Stimulated activated CD8-positive, alpha-beta memory T cell treated with anti-CD3 and anti-CD28 coated beads, Interleukin-7, amount 100 ng/mL, for 4 hours (primary cell): ENCODE measurements at regions not wholly inside any gene's neighbourhood (a gene's known extent, or its start where the extent isn't known, plus 50 kb on each side); places are given as distances from the start of the nearest gene placed in this dataset.
A peak's percentile ranks its signal among the peaks of the same experiment; 100 is the strongest.

ENCODE experiments used
- DNase-seq, 2 donors: peaks; one replicate each; pipeline ENCODE4 v3.0.0-alpha.2; 2020; ENCODE audit warnings: low read depth in 2 of 2

GRCh38 chr6:79864421-79864820 is 82.9 kb downstream of the ELOVL4 start:
- DNase-seq: no peak

GRCh38 chr6:79864001-79864400 is 83.4 kb downstream of the ELOVL4 start:
- DNase-seq: no peak

- DNase-seq: no peak
Measured at GRCh38 chr6:79863566-79863965, 83.8 kb downstream of the ELOVL4 start.

- no peak for DNase-seq
Measured at GRCh38 chr6:79862711-79863110, 84.6 kb downstream of the ELOVL4 start.

- DNase-seq: no peak
Measured at GRCh38 chr6:79862126-79862525, 85.2 kb downstream of the ELOVL4 start.

DNA sequence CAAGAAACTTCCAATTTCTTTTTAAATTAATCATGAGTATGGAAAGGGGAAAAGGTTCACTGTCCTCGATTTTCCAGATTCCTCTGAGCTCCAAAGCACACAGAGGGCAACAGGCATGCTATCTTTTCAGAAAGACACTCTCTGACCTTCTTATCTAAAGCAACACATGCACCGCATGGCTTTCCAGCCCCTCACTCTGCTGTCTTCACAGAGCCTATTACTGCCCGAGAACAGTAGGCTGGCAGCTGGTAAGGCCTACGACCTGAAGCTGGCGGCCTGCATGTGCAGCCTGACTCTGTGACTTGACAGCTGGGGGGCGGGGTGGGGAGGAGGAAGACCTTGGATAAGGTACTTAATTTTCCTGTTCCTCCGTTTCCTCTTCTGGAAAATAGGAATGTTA is 86.3 kb downstream of the ELOVL4 start:
- DNase-seq: no peak

- DNase-seq: no peak
Measured at GRCh38 chr6:79847426-79847825, 99.9 kb downstream of the ELOVL4 start.

DNA sequence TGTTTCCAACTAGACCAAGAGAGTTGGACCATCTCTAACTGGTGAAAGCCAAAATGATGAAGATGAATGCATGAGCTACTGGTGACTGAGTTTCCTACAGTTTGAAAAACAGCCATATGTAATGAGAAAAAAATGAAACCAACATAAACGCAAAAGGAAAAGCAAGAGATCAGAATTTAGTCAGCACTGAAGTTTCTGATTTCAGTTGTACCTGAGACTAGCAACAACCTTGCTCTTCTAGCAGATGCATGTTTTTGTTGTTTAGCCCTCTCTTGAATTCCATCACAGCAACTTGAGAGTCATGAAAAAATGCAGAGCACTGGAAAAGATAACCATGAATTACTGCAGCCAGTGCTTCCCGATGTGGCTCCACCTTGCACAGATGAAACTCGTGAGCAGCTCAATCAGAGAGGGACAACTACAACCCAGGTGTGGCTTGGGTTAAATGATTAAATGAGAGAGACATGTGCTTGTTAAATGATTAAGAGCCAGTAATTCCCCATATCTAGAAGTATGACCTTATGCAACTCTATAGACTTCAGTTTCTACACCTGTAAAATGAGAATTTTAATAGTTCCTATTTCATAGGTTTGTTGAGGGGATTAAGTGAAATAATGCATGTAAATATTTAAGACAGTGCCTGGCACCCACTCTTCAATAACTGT is 104.8 kb downstream of the ELOVL4 start:
- DNase-seq: no peak

DNA sequence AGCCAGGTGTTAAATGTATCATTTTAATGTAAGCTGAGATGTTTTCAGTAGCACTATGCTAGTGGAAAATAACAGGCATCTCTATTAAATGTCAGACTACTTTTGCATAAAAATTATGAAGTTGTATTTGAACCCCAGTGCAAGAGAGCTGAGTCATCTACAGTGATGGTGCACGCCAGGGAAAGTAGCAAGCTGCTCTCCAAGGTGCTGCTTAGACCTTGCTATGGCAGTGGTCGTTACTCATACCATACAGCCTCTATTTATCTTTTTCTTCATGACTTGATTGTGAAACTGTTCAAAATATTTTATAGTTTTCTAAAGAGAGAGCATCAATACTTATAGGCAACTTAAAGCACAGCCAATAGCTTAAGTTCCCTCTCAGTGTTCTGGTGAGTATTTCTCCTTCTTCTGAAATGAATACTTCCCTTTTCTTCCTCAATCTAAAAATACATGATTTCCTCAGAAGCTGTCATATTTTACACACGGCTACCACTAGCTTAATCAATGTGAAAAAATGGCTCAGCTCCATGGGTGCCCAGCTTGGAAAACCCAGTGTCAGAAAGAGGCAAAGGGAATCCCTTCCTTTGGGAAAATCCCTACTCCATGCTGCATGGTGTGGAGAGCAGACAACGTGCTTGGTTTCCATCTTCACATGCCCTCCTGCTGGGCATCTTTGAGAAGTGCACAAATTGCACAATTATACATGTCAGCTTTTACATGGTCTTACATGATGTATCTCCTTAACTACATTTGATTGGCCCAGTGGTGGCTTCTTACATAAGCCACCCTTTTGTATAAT is 105.6 kb downstream of the ELOVL4 start:
- DNase-seq: no peak

DNA sequence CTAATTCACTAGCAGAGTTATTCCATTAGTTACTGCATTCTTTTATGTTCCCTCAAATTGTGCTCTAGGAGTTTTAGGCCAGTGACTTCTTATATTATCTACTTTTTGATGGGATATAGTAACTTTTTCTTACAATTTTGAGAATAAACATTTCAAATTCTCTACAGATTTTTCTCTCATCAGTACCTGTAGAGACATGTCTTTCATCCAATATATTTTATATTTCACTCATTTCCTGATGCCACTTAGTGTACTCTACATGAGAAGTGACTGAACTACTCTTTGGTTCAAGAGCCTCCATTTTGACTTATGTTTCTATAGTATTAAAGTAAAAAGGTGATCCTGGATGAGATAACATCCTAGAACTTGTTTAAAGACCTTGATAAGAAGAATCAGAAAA is 108.5 kb downstream of the ELOVL4 start:
- DNase-seq: no peak

DNA sequence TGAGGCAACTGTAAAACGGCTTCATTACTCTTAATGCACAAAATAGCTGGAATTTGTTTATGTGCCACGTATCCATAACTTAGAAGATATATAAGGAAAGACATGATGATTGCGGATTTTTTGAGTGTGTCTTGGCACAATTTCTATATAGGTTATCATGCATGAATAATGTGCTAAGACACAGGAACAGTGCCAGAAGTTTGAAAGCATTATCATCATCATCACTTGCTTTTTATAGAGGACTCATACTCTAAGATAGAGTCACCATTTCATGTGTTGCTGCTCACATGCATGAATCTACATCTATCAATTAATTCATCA is 113.4 kb downstream of the ELOVL4 start:
- DNase-seq: no peak

DNA sequence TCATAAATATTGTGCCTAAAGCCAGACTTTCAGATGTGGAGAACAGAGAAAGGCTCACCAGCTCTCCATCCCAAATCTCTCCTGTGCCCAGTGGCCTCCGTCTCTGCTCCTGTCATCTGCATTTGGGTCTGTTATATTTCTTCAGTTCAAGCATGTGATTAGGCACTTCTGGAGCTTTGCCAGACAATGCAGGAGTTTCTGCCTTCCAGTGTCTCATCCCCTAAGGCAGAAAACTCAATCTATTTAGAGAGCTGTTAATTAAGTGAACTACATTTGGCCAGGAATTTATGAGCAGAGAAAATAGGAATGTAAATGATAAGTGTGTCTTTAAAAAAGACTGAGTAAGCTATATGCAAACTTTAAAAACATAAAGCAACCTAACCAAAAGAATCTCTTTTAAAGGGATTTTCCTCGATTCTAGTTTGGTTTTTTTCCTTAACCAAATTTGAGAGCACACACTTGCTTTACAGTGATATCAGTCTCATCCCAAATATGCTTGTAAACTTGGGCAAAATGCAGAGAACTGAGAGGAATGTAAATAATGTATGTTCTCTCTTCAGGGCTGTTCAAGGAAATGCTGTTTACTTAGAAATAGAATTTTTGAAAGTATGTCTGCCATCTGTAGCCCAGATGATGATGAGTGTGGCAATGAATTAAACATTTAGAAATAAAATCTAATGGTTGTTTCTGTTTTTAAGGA is 113.9 kb downstream of the ELOVL4 start:
- no peak for DNase-seq

DNA sequence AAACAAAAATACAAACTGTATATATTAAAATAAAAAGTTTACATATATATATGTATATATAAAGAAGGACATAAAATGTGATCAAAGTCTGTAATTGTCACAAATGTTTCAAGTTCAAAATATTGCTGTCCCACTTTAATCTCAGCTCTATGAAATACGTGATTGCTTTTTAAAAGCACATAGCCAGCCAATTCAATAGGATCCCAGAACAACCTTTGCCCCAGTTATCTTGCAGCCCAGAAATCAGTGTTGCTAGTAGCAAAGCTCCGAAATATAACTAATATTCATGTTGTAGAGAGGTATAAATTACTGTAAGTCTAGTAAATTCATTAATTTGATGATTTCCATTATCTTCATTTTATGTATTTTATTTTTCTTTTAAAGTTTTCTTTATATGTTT is 114.6 kb downstream of the ELOVL4 start:
- no peak for DNase-seq

GRCh38 chr6:79824202-79824601 is 123.2 kb downstream of the ELOVL4 start:
- DNase-seq: no peak

- DNase-seq: no peak
Measured at GRCh38 chr6:79821859-79822258, 125.5 kb downstream of the ELOVL4 start.

DNA sequence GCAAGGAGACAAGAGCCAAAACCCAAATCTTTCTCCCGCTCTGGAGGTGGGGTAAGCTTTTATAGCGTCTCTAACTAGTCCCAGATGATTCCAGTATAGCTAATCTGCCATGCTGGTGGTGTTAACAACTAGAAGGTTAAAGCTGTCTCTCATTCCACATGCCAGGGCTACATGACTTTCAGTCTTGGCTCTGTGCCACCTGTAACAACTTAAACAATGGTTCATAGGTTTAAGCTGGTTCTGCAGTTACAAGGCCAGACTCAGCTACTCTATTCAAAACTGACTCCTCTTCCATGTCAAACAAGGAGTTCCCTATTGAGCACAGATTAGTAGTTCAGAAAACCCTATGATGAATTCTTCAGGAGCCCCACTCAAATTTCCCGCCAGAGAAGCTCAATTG is 128.9 kb downstream of the ELOVL4 start:
- DNase-seq: no peak

DNA sequence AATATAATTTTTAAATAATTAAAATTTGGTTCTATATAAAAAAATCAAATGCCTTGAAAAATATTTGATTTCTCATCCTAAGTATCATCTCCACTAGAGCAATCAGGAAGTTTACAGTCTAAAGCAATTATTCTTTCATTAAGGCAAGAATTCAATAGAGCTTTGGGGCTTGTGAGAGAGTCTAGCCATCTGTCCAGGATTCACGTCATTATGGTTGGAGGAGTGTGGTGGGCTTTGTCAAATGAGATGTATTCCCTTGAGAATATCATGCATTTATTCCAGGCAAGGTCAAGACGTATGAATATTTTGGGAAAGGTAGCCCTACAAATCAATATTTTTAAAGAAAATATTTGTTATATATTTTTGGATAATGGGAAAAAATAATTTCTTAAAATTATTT is 132.4 kb downstream of the ELOVL4 start:
- no peak for DNase-seq

DNA sequence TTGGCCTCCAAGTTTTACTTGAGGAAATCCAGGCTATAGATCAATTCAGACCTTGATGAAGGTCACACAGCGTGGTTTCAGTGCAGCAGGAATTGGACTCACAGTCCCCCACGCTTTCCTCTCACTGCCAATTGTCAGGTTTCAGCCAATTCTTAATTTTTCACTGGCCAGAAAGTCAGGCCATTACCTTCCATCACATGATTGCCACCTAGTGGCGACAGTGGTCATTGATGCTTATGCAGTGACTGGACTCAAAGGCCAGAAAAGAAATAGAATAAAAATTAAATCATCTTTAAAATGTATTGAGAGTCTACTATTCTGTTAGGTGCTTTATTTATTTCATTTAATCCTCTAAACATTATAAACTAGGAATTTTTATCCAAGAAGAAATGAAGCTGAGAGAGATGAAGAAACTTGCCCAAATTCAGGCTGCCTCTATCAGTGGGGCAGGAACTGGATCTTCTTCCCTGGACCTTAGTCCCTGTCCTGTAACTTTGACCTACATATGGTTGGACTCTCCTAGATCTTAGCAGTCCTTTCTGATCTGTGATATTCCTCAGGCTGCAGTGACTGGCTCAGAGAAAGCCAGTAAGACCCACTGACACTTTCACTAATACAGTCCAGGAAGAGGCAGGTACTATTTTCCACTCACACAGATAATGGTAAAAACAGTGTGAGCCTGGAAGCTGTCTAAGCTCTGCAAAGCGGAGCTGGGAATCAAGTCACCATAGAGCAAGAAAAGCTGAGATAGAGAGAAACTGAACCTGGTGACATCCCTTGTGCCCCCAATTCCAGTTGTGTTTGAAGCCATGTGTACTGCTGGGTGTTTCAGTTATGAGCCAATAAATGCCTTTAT is 133.3 kb downstream of the ELOVL4 start:
- DNase-seq: peak; percentile 17 to 25

GRCh38 chr6:79813143-79813850 is 134.1 kb downstream of the ELOVL4 start:
- DNase-seq: no peak

DNA sequence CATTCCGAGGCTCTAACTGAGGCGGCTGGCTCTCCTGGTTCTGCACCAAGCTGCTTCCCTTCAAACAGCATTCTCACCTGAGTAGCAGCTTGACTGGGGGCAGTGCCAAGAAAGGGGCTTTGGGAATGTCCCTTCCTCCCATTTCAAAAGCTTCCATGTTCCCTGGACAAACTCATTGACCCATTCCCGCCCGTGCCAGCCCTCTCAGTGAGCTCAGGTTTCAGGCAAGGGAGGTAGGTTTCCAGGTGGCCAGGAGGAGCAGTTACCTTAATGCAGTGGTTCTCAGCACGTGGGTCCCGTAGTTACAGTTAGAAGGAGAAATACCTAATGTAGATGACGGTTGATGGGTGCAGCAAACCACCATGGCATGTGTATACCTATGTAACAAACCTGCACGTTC is 135.2 kb downstream of the ELOVL4 start:
- DNase-seq: no peak

- DNase-seq: no peak
Measured at GRCh38 chr6:79810871-79811270, 136.5 kb downstream of the ELOVL4 start.
